ENCODE measurements at regions not wholly inside any gene's neighbourhood (a gene's known extent, or its start where the extent isn't known, plus 50 kb on each side); places are given as distances from the start of the nearest gene placed in this dataset.
"Not testable (repeated sequence)": the region's sequence is repeated elsewhere in the genome, so short reads cannot be mapped to it uniquely, and the experiment has no call there.

GRCh38 chr5:56415356-56415765 lies 182.2 kb upstream of the ANKRD55 start:
- Mint-ChIP-seq H3K27me3 (ENCODE audit: low read depth in 3 of 3) (peaks cover 0 to 1% (median 0%) of the 10 kb centered on the region in 3 donors), H3K4me3 (no peak overlapping the region), H3K4me1 (no peaks in the 10 kb centered on the region), H3K36me3 (no peaks in the 10 kb centered on the region), H3K27ac (no peak overlapping the region), H3K9me3 (peaks cover 0 to 12% (median 5%) of the 10 kb centered on the region in 6 donors)
- no peak for DNase-seq

GRCh38 chr5:56414066-56414465 lies 180.9 kb upstream of the ANKRD55 start:
- no peak overlapping the region for H3K27ac Mint-ChIP-seq
- H3K9me3 Mint-ChIP-seq: peaks cover 0 to 6% (median 0%) of the 10 kb centered on the region in 6 donors
- H3K4me1 Mint-ChIP-seq: no peaks in the 10 kb centered on the region
- H3K4me3 Mint-ChIP-seq: no peak overlapping the region
- no peak for DNase-seq
- H3K27me3 Mint-ChIP-seq (ENCODE audit: low read depth in 3 of 3): peaks cover 0 to 4% (median 1%) of the 10 kb centered on the region in 3 donors
- H3K36me3 Mint-ChIP-seq: no peaks in the 10 kb centered on the region

- Mint-ChIP-seq H3K36me3 (no peaks in the 10 kb centered on the region), H3K27ac (no peak overlapping the region), H3K9me3 (peaks cover 0 to 6% (median 0%) of the 10 kb centered on the region in 6 donors), H3K4me1 (no peaks in the 10 kb centered on the region), H3K27me3 (ENCODE audit: low read depth in 3 of 3) (peaks cover 0 to 4% (median 1%) of the 10 kb centered on the region in 3 donors), H3K4me3 (no peak overlapping the region)
- no peak for DNase-seq
Observed at GRCh38 chr5:56413546-56413945, 180.4 kb upstream of the ANKRD55 start.

GRCh38 chr5:56412601-56413379 lies 179.7 kb upstream of the ANKRD55 start:
- peaks cover 0 to 3% (median 0%) of the 10 kb centered on the region in 6 donors for H3K9me3 Mint-ChIP-seq
- no peaks in the 10 kb centered on the region for H3K4me1 Mint-ChIP-seq
- DNase-seq: no peak
- H3K27me3 Mint-ChIP-seq (ENCODE audit: low read depth in 3 of 3): peaks cover 0 to 4% (median 1%) of the 10 kb centered on the region in 3 donors
- H3K27ac Mint-ChIP-seq: no peak overlapping the region
- H3K4me3 Mint-ChIP-seq: no peak overlapping the region
- no peaks in the 10 kb centered on the region for H3K36me3 Mint-ChIP-seq

GRCh38 chr5:56410696-56411095 lies 177.6 kb upstream of the ANKRD55 start:
- Mint-ChIP-seq H3K27me3 (ENCODE audit: low read depth in 3 of 3) (peaks cover 0 to 4% (median 1%) of the 10 kb centered on the region in 3 donors), H3K4me3 (no peak overlapping the region), H3K27ac (no peak overlapping the region), H3K9me3 (peaks cover 0 to 3% (median 0%) of the 10 kb centered on the region in 6 donors), H3K36me3 (no peaks in the 10 kb centered on the region), H3K4me1 (no peaks in the 10 kb centered on the region)
- DNase-seq: no peak

- H3K27ac Mint-ChIP-seq: no peak overlapping the region
- H3K9me3 Mint-ChIP-seq: peaks cover 0 to 3% (median 0%) of the 10 kb centered on the region in 6 donors
- no peaks in the 10 kb centered on the region for H3K36me3 Mint-ChIP-seq
- H3K4me1 Mint-ChIP-seq: no peaks in the 10 kb centered on the region
- H3K4me3 Mint-ChIP-seq: no peak overlapping the region
- no peak for DNase-seq
- H3K27me3 Mint-ChIP-seq (ENCODE audit: low read depth in 3 of 3): peaks cover 0 to 4% (median 1%) of the 10 kb centered on the region in 3 donors
Observed at GRCh38 chr5:56409331-56410190, 176.4 kb upstream of the ANKRD55 start.

GRCh38 chr5:56406838-56407237 lies 173.7 kb upstream of the ANKRD55 start:
- H3K27ac Mint-ChIP-seq: no peak overlapping the region
- no peaks in the 10 kb centered on the region for H3K4me1 Mint-ChIP-seq
- H3K9me3 Mint-ChIP-seq: peaks cover 0 to 2% (median 0%) of the 10 kb centered on the region in 6 donors
- no peak for DNase-seq
- H3K27me3 Mint-ChIP-seq (ENCODE audit: low read depth in 3 of 3): peaks cover 0 to 6% (median 0%) of the 10 kb centered on the region in 3 donors
- no peak overlapping the region for H3K4me3 Mint-ChIP-seq
- H3K36me3 Mint-ChIP-seq: no peaks in the 10 kb centered on the region

- H3K27me3 Mint-ChIP-seq (ENCODE audit: low read depth in 3 of 3): peaks cover 0 to 8% (median 0%) of the 10 kb centered on the region in 3 donors
- no peak overlapping the region for H3K27ac Mint-ChIP-seq
Observed at GRCh38 chr5:56406221-56406620, 173.1 kb upstream of the ANKRD55 start.

GRCh38 chr5:56405116-56405908 lies 172.2 kb upstream of the ANKRD55 start:
- no peaks in the 10 kb centered on the region for H3K4me1 Mint-ChIP-seq
- no peak for DNase-seq
- H3K36me3 Mint-ChIP-seq: no peaks in the 10 kb centered on the region
- peaks cover 0 to 11% (median 0%) of the 10 kb centered on the region in 3 donors for H3K27me3 Mint-ChIP-seq (ENCODE audit: low read depth in 3 of 3)
- H3K4me3 Mint-ChIP-seq: no peak overlapping the region
- H3K27ac Mint-ChIP-seq: no peak overlapping the region
- peaks cover 0 to 1% (median 0%) of the 10 kb centered on the region in 6 donors for H3K9me3 Mint-ChIP-seq

More at GRCh38 chr5:56406221-56406620, 173.1 kb upstream of the ANKRD55 start:
- Mint-ChIP-seq H3K9me3 (peaks cover 0 to 1% (median 0%) of the 10 kb centered on the region in 6 donors), H3K4me3 (no peak overlapping the region), H3K4me1 (no peaks in the 10 kb centered on the region), H3K36me3 (no peaks in the 10 kb centered on the region)
- no peak for DNase-seq

- Mint-ChIP-seq H3K27ac (no peak overlapping the region), H3K9me3 (peaks cover 0 to 1% (median 0%) of the 10 kb centered on the region in 6 donors), H3K27me3 (ENCODE audit: low read depth in 3 of 3) (peaks cover 0 to 7% (median 2%) of the 10 kb centered on the region in 3 donors), H3K4me3 (no peak overlapping the region), H3K4me1 (no peaks in the 10 kb centered on the region), H3K36me3 (no peaks in the 10 kb centered on the region)
- no peak for DNase-seq
Observed at GRCh38 chr5:56402266-56403220, 169.4 kb upstream of the ANKRD55 start.

- not testable (repeated sequence) for H3K27me3 Mint-ChIP-seq (ENCODE audit: low read depth in 3 of 3); H3K27ac Mint-ChIP-seq; H3K36me3 Mint-ChIP-seq; H3K4me3 Mint-ChIP-seq; H3K4me1 Mint-ChIP-seq; DNase-seq
- peaks cover 8 to 24% (median 17%) of the 10 kb centered on the region in 6 donors for H3K9me3 Mint-ChIP-seq
Observed at GRCh38 chr5:56397796-56398195, 164.7 kb upstream of the ANKRD55 start.

- Mint-ChIP-seq H3K9me3 (peaks cover 6 to 24% (median 17%) of the 10 kb centered on the region in 6 donors), H3K4me1 (no peaks in the 10 kb centered on the region), H3K36me3 (peaks cover 0 to 3% (median 0%) of the 10 kb centered on the region in 3 donors), H3K27ac (no peak overlapping the region), H3K4me3 (no peak overlapping the region), H3K27me3 (ENCODE audit: low read depth in 3 of 3) (peaks cover 0 to 5% (median 2%) of the 10 kb centered on the region in 3 donors)
- no peak for DNase-seq
Observed at GRCh38 chr5:56396634-56397033, 163.5 kb upstream of the ANKRD55 start.

Data from immature natural killer cell (primary cell).